GM12878 (cell line): ENCODE measurements at regions not wholly inside any gene's neighbourhood (a gene's known extent, or its start where the extent isn't known, plus 50 kb on each side); places are given as distances from the start of the nearest gene placed in this dataset.

Source experiments
- ATF2 ChIP-seq: IDR thresholded peaks from 2 replicates; pipeline ENCODE4 v1.6.1; 2012; ENCODE audit warnings: low read length, inconsistent platforms
- BHLHE40 ChIP-seq, 2 experiments: fragments of 450-650 bp in 1 of 2; IDR thresholded peaks; 2 replicates each; pipeline ENCODE4 v1.6.1; 2011 to 2017; ENCODE audit warnings: low read depth in 2 of 2, borderline replicate concordance in 1 of 2, improper control_type of control experiment in 1 of 2, low read length in 1 of 2, mild to moderate bottlenecking in 1 of 2
- BMI1 ChIP-seq: fragments of 450-650 bp; IDR thresholded peaks from 2 replicates; pipeline ENCODE4 v1.6.1; 2016; ENCODE audit warnings: mild to moderate bottlenecking, moderate library complexity, borderline replicate concordance
- CBFB ChIP-seq: IDR thresholded peaks from 2 replicates; pipeline ENCODE4 v1.6.1; 2016; ENCODE audit warnings: antibody characterized with exemption, low read depth
- CHD4 ChIP-seq: fragments of 200-600 bp; sonication (generic); IDR thresholded peaks from 2 replicates; pipeline ENCODE4 v1.6.1; 2016; ENCODE audit warnings: mild to moderate bottlenecking
- FOXM1 ChIP-seq: IDR thresholded peaks from 2 replicates; pipeline ENCODE4 v1.6.1; 2012; ENCODE audit warnings: low read depth, mild to moderate bottlenecking, inconsistent platforms, low read length, moderate library complexity
- GABPA ChIP-seq: IDR thresholded peaks from 2 replicates; pipeline ENCODE4 v1.6.1; 2014; ENCODE audit warnings: antibody characterized with exemption, low read depth, mild to moderate bottlenecking, inconsistent platforms
- JUNB ChIP-seq: IDR thresholded peaks from 2 replicates; pipeline ENCODE4 v1.6.1; 2016; ENCODE audit warnings: antibody characterized with exemption, mild to moderate bottlenecking
- JUND ChIP-seq: IDR thresholded peaks from 2 replicates; pipeline ENCODE4 v1.6.1; 2012; ENCODE audit warnings: low read depth, mild to moderate bottlenecking, low read length, improper control_type of control experiment, moderate library complexity
- LARP7 ChIP-seq: fragments of 450-650 bp; IDR thresholded peaks from 2 replicates; pipeline ENCODE4 v1.6.1; 2017; ENCODE audit warnings: mild to moderate bottlenecking
- MLLT1 ChIP-seq: fragments of 450-650 bp; IDR thresholded peaks from 2 replicates; pipeline ENCODE4 v1.6.1; 2016; ENCODE audit warnings: mild to moderate bottlenecking
- MYC ChIP-seq: IDR thresholded peaks from 2 replicates; pipeline ENCODE4 v1.6.1; 2011; ENCODE audit warnings: mild to moderate bottlenecking, low read length, moderate library complexity, inconsistent platforms; ENCODE audit not compliant: insufficient read depth, insufficient replicate concordance, insufficient read length, severe bottlenecking
- NFIC ChIP-seq: IDR thresholded peaks from 2 replicates; pipeline ENCODE4 v1.6.1; 2012; ENCODE audit warnings: low read depth, mild to moderate bottlenecking, inconsistent platforms, low read length, moderate library complexity
- NR2C1 ChIP-seq: fragments of 450-650 bp; IDR thresholded peaks from 2 replicates; pipeline ENCODE4 v1.6.1; 2017; ENCODE audit warnings: antibody characterized with exemption, mild to moderate bottlenecking, moderate library complexity
- NR2C2 ChIP-seq: IDR thresholded peaks from 2 replicates; pipeline ENCODE4 v1.6.1; 2011; ENCODE audit warnings: borderline replicate concordance, low read depth; ENCODE audit not compliant: control insufficient read depth, insufficient read length
- NR2F1 ChIP-seq: fragments of 450-650 bp; conservative IDR thresholded peaks from 2 replicates; pipeline ENCODE4 v1.6.1; 2017; ENCODE audit warnings: mild to moderate bottlenecking
- PAX8 ChIP-seq: fragments of 450-650 bp; IDR thresholded peaks from 2 replicates; pipeline ENCODE4 v1.6.1; 2017; ENCODE audit warnings: mild to moderate bottlenecking, moderate library complexity
- POLR2A ChIP-seq: IDR thresholded peaks from 2 replicates; pipeline ENCODE4 v1.6.1; 2011; ENCODE audit warnings: low read depth, mild to moderate bottlenecking, low read length
- POLR2AphosphoS5 ChIP-seq: IDR thresholded peaks from 2 replicates; pipeline ENCODE4 v1.6.1; 2011; ENCODE audit warnings: mild to moderate bottlenecking, low read length, inconsistent platforms
- TAF1 ChIP-seq: IDR thresholded peaks from 2 replicates; pipeline ENCODE4 v1.6.1; 2011; ENCODE audit warnings: mild to moderate bottlenecking, low read depth, low read length, borderline replicate concordance
- TCF7 ChIP-seq: IDR thresholded peaks from 2 replicates; pipeline ENCODE4 v1.6.1; 2014; ENCODE audit warnings: antibody characterized with exemption, borderline replicate concordance
- ZBTB33 ChIP-seq: fragments of 450-650 bp; IDR thresholded peaks from 2 replicates; pipeline ENCODE4 v1.6.1; 2017; ENCODE audit warnings: mild to moderate bottlenecking
- ZNF592 ChIP-seq: fragments of 450-650 bp; IDR thresholded peaks from 2 replicates; pipeline ENCODE4 v1.6.1; 2017; ENCODE audit warnings: mild to moderate bottlenecking, moderate library complexity

GRCh38 chr6:105757512-105758200, 328.5 kb upstream of the PRDM1 start (continued):
- TF ChIP-seq ZNF592 (no peak), GABPA (0 out of 2 replicates have a peak, but pooled peaks have one; percentile 29), BHLHE40 (IDR thresholded peaks at IDR 0.05; ENCODE audit: borderline replicate concordance in 1 of 2, low read depth in 2 of 2, low read length in 1 of 2) (peak; percentile 28 to 41; a peak in 1 of 4 replicates), FOXM1 (peak; percentile 85), TAF1 (no peak), NR2C1 (0 out of 2 replicates have a peak, but pooled peaks have one; percentile 11), CBFB (no peak), NR2C2 (no peak), MYC (no peak), LARP7 (no peak), MLLT1 (no peak), BMI1 (peak; percentile 57), JUND (peak; percentile 74; the same call in 1 of the 2 replicates), JUNB (peak; percentile 80), POLR2A (no peak), TCF7 (peak; percentile 32; the same call in 1 of the 2 replicates), NFIC (peak; percentile 91), ZBTB33 (no peak), POLR2AphosphoS5 (no peak), ATF2 (peak; percentile 83; the same call in 1 of the 2 replicates), CHD4 (no peak), PAX8 (no peak), NR2F1 (peak; percentile 87)
